GM21737 (cell line): ENCODE measurements at regions not wholly inside any gene's neighbourhood (a gene's known extent, or its start where the extent isn't known, plus 50 kb on each side); places are given as distances from the start of the nearest gene placed in this dataset.
"Not testable (repeated sequence)": the region's sequence is repeated elsewhere in the genome, so short reads cannot be mapped to it uniquely, and the experiment has no call there.

Experiments used
- ATAC-seq: cut with Tn5 transposase; IDR thresholded peaks from one replicate; pipeline ENCODE4 v1.9.1; 2021; ENCODE audit warnings: mild to moderate bottlenecking, moderate library complexity; ENCODE audit not compliant: unreplicated experiment

DNA sequence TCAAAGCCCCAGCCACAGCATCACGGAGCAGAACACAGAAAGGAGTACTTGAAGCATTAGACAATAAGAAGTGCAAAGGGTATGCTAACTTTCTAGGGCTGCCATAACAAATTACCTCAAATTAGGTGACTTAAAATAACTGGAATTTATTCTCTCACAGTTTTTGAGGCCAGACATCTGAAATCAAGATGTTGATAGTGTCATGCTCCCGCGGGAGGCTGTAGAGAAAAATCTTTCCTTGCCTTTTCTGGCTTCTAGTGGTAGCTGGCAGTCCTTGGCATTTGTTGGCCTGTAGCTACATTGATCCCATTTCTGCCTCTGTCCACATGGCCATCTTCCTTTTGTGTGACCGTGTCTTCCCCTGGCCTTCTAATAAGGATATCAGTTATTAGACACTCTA is 51.9 kb upstream of the SPDL1 start:
- ATAC-seq: no peak

DNA sequence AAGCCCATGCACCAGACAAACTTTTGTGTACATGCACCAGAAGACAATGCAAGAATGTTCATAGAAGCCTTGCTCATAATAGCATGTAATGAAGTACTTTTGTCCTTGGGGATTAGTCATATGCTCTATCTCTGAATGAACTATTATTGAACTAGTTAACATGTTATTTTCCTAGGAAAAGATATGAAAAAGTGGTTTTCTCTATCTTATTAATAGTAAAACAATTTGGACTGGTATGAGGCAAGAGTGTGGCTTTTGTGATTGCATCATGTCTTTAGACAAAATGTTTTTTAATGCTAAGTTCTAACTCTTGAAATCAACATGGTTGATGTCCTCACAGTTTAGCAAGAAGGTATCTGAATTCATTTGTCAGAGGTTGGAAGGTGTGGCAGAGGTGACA is 55.7 kb upstream of the SPDL1 start:
- no peak for ATAC-seq

DNA sequence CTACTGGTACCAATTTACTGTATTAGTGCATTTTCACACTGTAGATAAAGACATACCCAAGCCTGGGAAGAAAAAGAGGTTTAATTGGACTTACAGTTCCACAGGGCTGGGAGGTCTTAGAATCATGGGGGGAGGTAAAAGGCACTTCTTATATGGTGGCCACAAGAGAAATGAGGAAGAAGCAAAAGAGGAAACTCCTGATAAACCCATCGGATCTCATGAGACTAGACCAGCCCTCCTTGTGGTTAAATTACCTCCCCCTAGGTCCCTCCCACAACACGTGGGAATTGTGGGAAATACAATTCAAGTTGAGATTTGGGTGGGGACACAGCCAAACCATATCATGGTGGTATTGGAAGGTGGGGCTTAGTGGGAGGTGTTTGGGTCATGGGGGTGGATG is 56.5 kb upstream of the SPDL1 start:
- ATAC-seq: no peak

DNA sequence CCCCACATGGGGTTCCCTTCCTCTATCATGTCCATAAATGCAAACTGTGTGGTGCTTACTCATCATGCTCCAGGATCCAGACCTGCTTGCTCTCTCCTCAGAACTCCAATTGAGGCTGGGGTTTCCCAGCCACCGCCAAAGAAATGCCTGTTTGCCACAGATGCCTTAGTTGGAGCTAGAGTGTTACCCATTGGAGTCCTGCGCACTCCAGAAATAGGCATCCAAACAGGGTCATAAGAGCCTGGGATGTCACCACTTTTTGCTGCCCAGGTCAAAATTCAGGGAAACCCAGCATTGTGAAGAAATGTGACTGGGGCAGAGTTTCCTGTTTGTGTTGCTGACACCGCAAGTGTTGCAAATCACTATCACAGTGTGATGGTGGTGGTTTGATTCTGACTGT is 60.7 kb upstream of the SPDL1 start:
- ATAC-seq: no peak

DNA sequence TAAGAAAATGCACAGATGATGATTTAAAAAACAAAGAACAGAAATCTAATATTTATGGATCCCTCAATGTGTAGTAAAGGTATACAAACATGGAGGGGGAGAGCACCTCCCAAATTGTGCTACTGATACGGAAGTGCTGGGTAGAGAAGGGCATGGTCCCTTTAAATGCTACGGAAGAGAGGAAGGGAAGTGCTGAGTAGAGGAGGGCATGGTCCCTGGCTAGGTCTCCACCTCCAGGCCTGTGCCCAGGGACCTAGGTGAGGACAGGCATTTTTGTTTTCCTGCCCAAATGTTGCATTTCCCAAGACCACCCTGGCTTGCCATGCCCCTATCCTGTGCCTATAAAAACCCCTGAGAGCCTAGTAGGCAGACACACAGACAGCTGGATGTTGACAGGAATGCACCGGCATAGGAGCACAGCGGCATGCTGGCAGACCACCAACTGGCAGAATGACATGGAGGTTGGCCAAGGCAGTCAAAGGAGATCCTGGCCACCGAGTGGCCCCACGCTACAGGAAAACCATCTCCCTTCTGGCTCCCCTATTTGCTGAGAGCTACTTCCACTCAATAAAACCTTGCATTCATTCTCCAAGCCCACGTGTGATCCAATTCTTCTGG is 62.1 kb upstream of the SPDL1 start:
- no peak for ATAC-seq

DNA sequence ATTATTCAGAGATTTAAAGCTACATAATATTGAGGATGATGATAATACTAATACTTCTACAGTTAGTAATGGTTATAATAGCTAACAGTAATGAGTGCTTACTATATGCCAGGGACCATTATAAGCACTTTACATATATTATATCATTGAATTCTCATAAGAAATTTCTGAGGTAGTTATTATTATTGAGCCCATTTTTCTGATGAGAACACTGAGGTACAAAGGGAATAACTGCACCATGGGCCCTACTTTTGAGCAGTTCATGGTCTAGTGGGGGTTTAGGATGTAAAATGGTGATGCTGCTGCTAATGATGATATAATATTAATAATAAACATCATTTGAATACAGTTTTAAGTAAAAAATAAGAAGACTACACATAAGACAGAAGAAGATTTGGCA is 64.2 kb upstream of the SPDL1 start:
- no peak for ATAC-seq

DNA sequence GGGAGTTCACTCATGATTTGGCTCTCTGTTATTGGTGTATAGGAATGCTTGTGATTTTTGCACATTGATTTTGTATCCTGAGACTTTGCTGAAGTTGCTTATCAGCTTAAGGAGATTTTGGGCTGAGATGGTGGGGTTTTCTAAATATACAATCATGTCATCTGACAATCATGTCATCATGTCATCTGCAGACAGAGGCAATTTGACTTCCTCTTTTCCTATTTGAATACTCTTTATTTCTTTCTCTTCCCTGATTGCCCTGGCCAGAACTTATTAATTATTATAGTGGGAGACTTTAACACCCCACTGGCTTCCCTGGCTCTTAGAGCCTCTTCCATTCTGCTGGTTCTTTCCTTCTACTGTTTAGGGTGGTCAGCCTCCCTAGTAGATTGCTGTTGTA is 64.8 kb upstream of the SPDL1 start:
- ATAC-seq: not testable (repeated sequence)

DNA sequence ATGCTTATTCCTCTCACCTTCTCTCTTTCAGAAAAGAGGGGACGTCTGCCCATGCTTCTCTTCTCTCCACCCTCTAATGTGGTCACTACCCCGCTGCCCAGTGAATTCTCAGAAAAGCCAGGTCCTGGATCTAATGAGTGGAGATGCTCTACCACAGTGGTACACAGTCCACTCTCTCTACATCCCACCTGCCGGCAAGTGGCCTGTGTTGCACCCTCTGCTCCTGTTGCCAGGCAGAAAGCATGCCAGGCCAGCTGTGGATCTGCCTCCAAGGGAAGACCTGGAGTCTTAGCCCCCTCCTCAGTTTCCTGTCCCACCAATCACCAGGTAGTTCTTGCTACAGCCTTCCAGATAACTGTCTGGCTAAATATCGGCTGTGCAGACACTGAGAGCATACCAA is 71.2 kb upstream of the SPDL1 start:
- ATAC-seq: no peak

DNA sequence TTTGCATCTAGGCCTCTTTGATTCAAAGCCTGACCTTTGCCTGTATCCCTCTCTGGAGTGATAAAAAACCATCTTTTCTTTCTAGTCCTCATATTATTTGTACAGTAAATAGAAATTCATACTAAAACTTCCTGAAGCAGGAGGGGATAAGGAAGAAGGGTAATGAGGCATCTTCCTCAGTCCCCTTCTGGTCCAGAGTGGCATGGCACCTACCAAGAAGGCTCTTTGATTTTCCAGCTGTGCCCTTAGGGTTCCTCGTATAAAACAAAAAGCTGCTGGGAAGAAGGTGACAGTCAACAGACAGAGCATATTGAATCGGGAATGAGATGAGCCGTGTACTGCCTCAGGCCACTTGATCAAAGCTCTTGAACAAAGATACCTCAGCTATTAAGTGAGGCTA is 71.9 kb upstream of the SPDL1 start:
- ATAC-seq: no peak

DNA sequence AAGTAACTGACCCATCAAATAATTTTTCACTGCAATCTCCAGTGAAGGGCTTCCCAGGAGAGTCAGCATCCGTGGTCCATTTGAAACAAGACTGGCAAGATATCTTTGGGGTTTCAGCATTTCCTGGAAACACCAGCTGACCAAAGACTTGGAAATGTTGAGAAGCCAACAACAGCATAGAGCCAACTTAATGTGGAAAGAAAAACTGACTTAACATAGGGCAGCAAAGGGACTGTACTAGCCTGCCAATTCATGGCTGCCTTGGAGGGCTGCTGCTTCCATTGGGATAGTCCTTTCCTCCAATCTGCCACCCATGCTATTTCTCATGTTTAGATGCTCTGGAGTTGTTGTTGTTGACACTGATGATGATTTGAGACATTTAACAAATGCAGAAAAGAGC is 76.5 kb upstream of the SPDL1 start:
- no peak for ATAC-seq

DNA sequence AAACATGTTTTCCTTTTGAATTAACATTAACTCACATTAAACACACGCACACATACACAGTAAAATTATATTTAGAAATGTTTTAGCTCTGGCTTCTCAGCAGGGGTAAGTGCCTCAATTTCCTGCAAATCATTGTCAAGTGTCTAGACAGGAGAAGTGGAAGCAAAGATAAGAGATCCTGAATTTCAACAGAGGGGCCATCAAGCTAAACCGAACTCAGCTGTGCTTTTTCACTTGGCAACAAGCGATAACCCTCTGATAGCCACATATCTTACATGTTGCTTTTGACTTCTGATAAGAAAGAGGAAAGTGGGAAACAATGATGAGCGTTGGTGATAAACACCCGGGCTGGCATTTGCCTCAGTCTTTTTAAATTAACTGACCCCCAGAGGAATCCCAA is 79.7 kb upstream of the SPDL1 start:
- no peak for ATAC-seq

DNA sequence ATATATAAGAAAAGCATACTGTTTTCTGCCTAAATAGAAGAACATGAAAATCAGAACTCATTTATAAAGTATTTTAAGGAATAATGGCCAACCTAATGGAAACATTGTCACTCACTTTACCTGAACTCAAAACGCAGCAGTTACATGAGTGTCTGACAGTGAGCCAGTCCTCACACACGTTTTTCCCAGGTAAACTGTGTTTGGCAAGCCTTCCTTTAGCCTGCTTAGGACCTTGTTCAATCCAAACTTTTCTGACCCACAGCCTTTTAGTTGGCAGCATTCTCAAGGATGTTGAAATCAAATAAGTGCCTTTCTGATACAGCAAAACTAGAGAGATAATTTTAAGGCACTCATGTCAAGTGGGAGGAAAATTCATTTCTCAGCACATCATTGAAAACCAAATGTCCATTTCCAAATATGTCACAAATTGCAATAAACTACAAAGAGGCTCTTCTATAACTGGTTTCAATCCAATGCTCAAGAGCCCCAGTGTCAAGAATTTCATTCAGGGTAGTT is 83.5 kb upstream of the SPDL1 start:
- no peak for ATAC-seq

DNA sequence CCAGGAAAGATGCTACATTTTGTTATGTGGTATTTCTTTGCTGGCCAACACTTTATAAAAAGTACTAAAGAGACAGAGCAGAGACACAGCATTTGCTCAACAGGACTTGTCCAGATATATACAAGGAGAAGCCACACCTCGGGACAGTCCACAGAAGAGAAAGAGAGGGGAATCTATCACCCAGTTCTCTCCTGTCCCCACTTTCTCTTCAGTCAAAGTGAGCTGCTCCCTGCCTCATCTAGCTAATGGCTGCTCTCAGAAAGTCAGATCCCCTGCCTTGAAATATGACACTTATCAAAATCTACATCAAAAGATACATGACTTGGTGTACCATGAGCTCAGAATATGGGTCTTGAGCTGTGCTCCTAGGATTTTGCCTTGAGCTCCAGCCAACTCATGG is 86.7 kb upstream of the SPDL1 start:
- ATAC-seq: no peak

DNA sequence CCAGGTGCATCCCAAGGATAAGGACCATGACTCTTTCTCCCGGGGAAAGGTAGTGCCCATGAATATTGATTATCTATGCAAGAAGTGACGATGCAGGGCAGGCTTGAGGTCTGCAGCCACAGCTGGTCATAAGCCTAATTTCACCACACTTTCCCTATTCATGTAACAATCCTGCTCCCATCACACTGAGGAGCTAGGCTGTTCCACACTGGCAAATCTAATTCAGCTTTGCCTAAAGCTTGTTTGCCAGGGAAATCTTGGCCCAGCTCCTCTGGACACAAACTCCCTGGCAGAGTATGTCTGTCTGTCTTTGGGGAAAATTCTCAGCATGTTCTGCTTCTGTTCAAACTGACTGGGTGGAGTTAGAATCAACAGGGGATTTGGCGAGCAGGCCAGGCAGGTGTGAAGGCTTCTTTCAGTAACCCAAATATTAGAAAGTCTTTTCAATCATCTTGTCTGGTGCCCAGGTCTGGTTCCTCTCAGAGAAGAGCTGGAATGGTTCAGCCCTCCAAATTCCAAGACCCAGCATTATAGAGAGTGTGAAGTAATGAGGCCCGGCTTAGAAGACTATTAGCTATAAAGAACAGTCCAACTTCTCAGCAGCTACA is 88.5 kb upstream of the SPDL1 start:
- ATAC-seq: no peak

DNA sequence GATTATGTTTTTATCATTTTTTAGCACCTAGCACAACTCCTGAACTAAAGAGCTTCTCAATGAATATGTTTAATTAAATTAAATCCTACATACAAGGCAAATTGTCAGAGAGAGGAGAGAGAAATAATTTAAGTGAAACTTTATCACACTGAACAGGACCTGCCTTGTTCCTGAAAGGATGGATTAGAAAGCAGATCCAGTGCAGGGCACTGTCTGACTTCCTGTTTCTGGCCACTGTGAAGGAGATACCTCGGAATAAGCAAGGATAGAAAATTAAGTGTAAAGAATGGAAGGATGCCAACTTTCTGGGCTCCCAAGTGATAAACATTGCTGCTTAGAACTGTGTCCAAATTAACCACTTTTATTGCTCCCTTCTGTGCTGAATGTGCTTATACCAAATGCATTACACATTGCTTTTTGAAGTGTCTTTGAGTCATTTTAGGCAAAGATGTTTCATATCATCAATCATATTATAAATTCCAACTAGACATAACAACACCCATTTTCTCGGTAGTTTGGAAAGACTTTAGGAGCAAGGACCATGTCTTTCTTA is 89.1 kb upstream of the SPDL1 start:
- no peak for ATAC-seq

DNA sequence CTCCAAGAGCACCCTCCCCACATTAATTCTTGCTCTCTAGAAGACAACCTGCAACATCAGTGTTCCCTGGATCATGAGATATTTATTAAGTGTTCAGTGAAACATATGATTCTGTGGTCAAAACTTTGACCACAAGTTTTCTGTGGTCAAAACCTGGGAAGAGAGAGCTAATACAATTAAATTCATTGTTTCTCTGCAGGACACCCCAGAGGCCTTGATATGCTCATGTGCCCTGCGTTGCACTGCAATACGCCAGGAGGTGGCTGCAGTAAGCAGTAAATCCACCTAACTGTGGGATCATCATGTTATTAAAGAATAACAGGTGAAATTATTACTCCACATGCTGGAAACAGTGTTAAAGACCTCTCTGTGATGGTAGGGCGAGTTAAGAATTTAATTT is 109.3 kb upstream of the SPDL1 start:
- no peak for ATAC-seq

DNA sequence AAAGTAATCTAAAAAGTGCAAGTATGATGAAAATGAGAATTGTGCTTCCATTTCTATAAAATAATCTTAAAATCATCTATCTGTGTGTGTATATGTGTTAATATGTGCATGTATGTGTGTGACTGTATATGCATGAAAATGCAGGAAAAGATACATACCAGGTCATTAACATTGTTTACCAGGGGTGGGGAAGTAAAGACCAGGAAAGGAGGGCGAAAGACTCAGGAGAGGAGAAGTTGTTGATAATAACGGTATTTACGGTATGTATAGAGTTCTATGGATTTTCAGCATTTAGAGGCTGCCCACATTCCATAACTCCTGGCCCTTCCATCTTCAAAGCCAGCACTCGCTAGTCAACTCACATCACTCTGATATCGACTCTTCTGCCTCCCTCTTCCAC is 111.0 kb upstream of the SPDL1 start:
- no peak for ATAC-seq

DNA sequence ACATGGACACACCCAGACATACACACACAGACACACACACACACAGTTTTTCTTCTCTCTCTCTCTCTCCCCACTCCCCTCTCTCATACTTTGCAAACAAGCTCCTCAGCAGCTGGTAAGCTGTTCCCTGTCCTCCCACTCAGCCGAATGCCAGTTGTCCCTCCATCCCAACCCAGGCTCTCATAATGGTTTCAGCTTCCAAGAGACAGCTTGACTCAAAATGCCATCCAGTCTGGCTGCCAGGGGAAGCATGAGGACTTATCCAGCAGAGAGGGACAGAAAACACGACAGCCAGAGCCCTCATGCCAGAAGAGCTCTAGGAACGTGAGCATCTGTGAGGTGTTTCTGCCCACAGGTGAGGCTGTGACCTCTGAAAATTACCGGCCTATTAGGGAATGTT is 112.6 kb upstream of the SPDL1 start:
- no peak for ATAC-seq

DNA sequence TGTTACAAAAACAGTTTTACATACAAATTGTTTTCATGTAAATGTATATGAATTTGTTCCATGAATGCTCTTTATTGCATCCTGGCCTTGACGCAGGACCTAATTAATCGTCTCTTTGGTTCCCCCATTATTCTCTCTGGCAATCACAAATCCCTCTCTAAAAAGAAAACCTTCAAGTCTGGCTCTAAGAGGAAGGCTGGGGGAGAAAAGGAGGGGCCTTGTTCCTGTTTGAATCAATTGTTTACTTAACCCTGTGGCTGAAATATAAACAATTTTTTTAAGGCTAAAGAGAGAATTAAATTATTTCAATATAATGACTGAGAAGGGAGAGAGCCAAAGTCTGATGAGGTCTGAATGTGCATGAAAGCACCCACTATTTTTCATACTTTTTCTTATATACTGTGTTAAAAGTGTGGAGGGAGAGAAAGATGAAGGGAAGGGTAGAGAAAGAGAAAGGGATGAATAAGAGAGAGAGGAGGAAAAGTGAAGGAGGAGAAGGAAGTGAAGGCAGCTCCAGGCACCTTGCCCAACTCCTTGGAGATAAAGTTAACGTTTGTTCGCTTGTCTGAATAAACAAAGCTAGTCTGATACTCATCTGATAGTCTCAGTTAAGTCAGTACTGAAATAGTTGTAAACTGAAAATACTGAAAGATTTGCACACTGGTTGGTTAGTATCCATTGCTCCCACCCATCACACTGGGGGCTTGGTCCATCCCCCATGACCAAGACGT is 116.4 kb upstream of the SPDL1 start:
- ATAC-seq: no peak

DNA sequence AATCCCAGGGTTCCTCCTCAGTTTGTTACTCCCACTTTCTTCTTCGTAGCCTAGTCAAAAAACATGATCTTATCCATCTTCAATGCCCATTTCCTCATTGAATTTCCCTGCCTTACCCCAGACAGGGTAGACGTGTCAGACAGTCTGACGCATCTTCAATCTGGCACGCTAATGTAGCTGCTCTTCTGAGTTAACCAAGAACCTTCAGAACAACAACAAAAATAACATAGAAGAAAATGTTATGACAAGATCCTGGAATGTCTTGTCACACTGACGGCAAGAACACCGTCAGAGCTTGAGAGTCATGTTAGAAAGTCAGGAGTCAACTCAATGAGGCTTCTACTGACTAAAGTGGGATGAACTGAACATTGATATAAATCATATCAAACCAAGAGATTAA is 122.7 kb upstream of the SPDL1 start:
- ATAC-seq: no peak

DNA sequence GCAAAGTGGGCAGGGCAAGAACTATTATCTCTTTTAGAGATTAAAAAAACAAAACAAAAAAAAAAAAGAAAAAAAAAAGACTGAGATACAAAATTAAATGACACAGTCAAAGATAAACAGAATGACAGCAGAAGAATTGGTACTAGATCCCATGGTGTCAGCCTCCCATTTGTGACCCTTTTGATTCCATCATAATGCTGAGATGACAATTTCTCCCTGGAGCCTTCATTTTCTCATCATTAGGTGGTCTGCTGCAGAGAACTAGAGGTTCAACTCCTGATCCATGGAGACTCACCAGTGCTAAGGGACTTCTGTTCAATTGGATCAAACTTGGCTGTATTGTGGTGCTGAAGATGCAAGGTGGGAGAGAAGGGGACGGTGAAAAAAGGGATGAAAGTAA is 123.5 kb upstream of the SPDL1 start:
- ATAC-seq: no peak

DNA sequence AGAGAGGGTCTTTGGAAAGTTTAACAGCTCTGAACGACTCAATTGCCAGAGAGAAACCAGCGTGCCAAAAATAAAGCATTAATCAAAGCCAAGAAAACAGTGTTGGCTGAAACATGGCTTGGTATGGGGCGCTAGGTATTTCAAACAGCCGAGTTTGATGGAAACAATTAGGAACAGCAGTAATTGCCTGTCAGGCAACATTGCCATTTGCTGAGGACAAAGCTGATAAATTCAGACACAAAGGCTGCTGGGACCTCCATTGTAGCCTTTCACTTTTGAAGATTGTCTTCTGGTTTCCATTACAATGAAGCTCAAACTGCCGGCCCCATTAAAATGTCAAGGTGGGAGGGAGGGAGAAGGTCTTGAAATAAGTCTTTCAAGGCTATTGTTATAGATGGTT is 125.4 kb upstream of the SPDL1 start:
- no peak for ATAC-seq
